BJ (cell line): ENCODE measurements at regions not wholly inside any gene's neighbourhood (a gene's known extent, or its start where the extent isn't known, plus 50 kb on each side); places are given as distances from the start of the nearest gene placed in this dataset.

ENCODE experiments used
- CTCF ChIA-PET: fragments of 350-600 bp; formaldehyde crosslinking; extraction: SDS; loops from one replicate; lab custom pipeline; 2021; ENCODE audit warnings: antibody characterized with exemption, inconsistent platforms; lab: Yijun Ruan, JAX
- POLR2A ChIA-PET: fragments of 300-600 bp; sonication (Branson Sonifier 250); formaldehyde crosslinking; extraction: SDS; loops from one replicate; lab custom pipeline; 2021; ENCODE audit warnings: antibody characterized with exemption; lab: Charles Lee
- DNase-seq: peaks from one replicate; pipeline ENCODE4 v3.0.0-alpha.2; 2011; ENCODE audit warnings: low read depth
- H3K27me3 ChIP-seq: 2 replicates; pipeline ENCODE4 v1.6.0; 2011; ENCODE audit warnings: low read length; ENCODE audit not compliant: control insufficient read depth, insufficient read depth
- H3K36me3 ChIP-seq: 2 replicates; pipeline ENCODE4 v1.5.1; 2011; ENCODE audit warnings: low read length; ENCODE audit not compliant: control insufficient read depth, insufficient read depth
- H3K4me3 ChIP-seq: 2 replicates; pipeline ENCODE4 v1.5.1; 2011; ENCODE audit warnings: low read depth, mild to moderate bottlenecking, control low read depth, low read length
- CTCF ChIP-seq: IDR thresholded peaks from 2 replicates; pipeline ENCODE4 v1.5.1; 2011; ENCODE audit warnings: low read depth, mild to moderate bottlenecking, control low read depth, inconsistent platforms, low read length, moderate library complexity; ENCODE audit not compliant: insufficient read depth

- ChIA-PET CTCF (no interaction called here), POLR2A (no interaction called here)
- DNase-seq = no peak
- no peak overlapping the region for H3K4me3 ChIP-seq
- H3K27me3 ChIP-seq = peaks cover 8% of the 10 kb centered on the region
- no peaks in the 10 kb centered on the region for H3K36me3 ChIP-seq
- TF ChIP-seq CTCF = no peak
These were observed 63.6 kb upstream of the DAB2IP start for GRCh38 chr9:121587863-121588262.

DNA sequence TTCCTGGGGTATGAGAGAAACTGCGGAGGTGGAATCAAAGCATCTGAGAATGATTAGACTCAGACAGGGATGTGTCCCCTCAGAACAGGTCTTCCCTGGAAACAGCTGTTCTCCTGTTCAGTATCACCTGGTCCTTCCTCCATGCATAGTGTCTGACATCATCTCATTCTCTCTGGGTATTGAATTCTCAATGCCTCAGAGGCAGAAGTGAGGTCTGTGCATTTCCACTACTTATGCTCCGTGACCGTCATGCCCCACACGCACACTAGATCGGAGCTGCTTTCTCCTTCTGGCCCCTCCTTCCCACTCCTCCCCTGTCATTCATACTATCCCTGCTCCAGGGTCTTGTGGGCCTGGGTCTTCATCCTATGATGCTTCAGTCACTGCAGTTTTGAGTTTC, 61.4 kb upstream of the DAB2IP start:
- H3K4me3 ChIP-seq = no peak overlapping the region
- H3K27me3 ChIP-seq = peaks cover 8% of the 10 kb centered on the region
- CTCF ChIA-PET = interaction anchor here (0.9 to 1.0 kb wide), 2 partner anchors 8 to 40 kb away, joined by 4 read pairs; no protein-coding TSS in a partner anchor
- TF ChIP-seq CTCF = no peak
- no peaks in the 10 kb centered on the region for H3K36me3 ChIP-seq
- no peak for DNase-seq
- POLR2A ChIA-PET = interaction anchor here (0.7 kb wide), 1 partner anchor 41 kb away, joined by 7 read pairs; no protein-coding TSS in a partner anchor

- ChIA-PET CTCF (interaction anchor here (1.2 kb wide), 1 partner anchor 18 kb away, joined by 3 read pairs; no protein-coding TSS in a partner anchor), POLR2A (no interaction called here)
- no peak for TF ChIP-seq CTCF
- Histone ChIP-seq H3K27me3 (peaks cover 8% of the 10 kb centered on the region), H3K4me3 (no peak overlapping the region), H3K36me3 (no peaks in the 10 kb centered on the region)
- DNase-seq = no peak
These were observed 59.2 kb upstream of the DAB2IP start for GRCh38 chr9:121592265-121592664.

DNA sequence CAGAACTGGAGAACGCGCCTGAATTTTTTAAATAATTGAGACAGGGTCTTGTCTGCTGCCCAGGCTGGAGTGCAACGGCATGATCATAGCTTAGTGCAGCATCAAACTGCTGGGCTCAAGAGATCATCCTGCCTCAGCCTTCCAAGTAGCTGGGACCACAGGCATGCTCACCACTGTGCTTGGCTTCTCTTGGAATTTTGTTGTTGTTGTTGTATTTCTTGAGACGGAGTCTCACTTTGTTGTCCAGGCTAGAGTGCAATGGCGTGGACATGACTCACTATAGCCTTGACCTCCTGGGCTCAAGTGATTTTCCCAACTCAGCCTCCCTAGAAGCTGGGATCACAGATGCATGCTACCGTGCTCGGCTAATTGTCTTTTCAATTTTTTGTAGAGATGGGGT, 58.4 kb upstream of the DAB2IP start:
- POLR2A ChIA-PET = no interaction called here
- Histone ChIP-seq H3K36me3 (no peaks in the 10 kb centered on the region), H3K4me3 (no peak overlapping the region), H3K27me3 (peaks cover 8% of the 10 kb centered on the region)
- no peak for TF ChIP-seq CTCF
- CTCF ChIA-PET = interaction anchor here (1.1 to 3.1 kb wide), 3 partner anchors 19 to 42 kb away, joined by 3 to 12 read pairs (median 3); no protein-coding TSS in a partner anchor
- DNase-seq = no peak

GRCh38 chr9:121596515-121596914, 54.9 kb upstream of the DAB2IP start:
- peaks cover 2% of the 10 kb centered on the region; the same call in 1 of the 2 replicates for H3K27me3 ChIP-seq
- ChIA-PET POLR2A (no interaction called here), CTCF (interaction anchor here (0.7 to 1.7 kb wide), 3 partner anchors 16 to 44 kb away, joined by 3 to 4 read pairs (median 4); no protein-coding TSS in a partner anchor)
- no peak for DNase-seq
- no peak for TF ChIP-seq CTCF
- H3K36me3 ChIP-seq = no peaks in the 10 kb centered on the region
- H3K4me3 ChIP-seq = no peak overlapping the region
